K562 (cell line): ENCODE measurements at regions not wholly inside any gene's neighbourhood (a gene's known extent, or its start where the extent isn't known, plus 50 kb on each side); places are given as distances from the start of the nearest gene placed in this dataset.

ENCODE experiments used
- GABPA ChIP-seq: fragments of 200-800 bp; sonication (Bioruptor generic); conservative IDR thresholded peaks from 2 replicates; pipeline ENCODE4 v1.6.1; 2016; ENCODE audit warnings: low read depth, missing genetic modification characterization, missing compliant biosample characterization
- MIER1 ChIP-seq: fragments of 450-650 bp; IDR thresholded peaks from 2 replicates; pipeline ENCODE4 v1.6.1; 2016; ENCODE audit warnings: antibody characterized with exemption, mild to moderate bottlenecking, low read depth
- POLR2H ChIP-seq: IDR thresholded peaks from 2 replicates; pipeline ENCODE4 v1.6.1; 2016; ENCODE audit warnings: missing genetic modification characterization, low read depth, mild to moderate bottlenecking, control low read depth, missing compliant biosample characterization, moderate library complexity
- PTRF ChIP-seq: fragments of 450-650 bp; IDR thresholded peaks from 2 replicates; pipeline ENCODE4 v1.6.1; 2016; ENCODE audit warnings: mild to moderate bottlenecking, missing genetic modification characterization, missing compliant biosample characterization
- PURB ChIP-seq: sonication (generic); formaldehyde crosslinking; IDR thresholded peaks from 2 replicates; pipeline ENCODE4 v1.9.0; 2021; ENCODE audit warnings: low read depth, mild to moderate bottlenecking, missing genetic modification reagents
- SIRT6 ChIP-seq: IDR thresholded peaks from one replicate; pipeline ENCODE4 v1.6.1; 2012; ENCODE audit warnings: low read depth, mild to moderate bottlenecking, control low read depth, inconsistent platforms, low read length, moderate library complexity
- SP2 ChIP-seq: IDR thresholded peaks from 2 replicates; pipeline ENCODE4 v1.6.1; 2011; ENCODE audit warnings: mild to moderate bottlenecking, low read depth, low read length, moderate library complexity; ENCODE audit not compliant: poor library complexity, severe bottlenecking; ENCODE audit errors: extremely low read depth
- TCFL5 ChIP-seq: fragments of 250-450 bp; sonication (Bioruptor Pico); conservative IDR thresholded peaks from 2 replicates; pipeline ENCODE4 v1.6.1; 2021; ENCODE audit warnings: mild to moderate bottlenecking, moderate library complexity, matching md5 sums
- ZNF174 ChIP-seq: fragments of 250-450 bp; sonication (Bioruptor Pico); IDR thresholded peaks from 2 replicates; pipeline ENCODE4 v1.4.0; 2020; ENCODE audit warnings: mild to moderate bottlenecking
- ZNF274 ChIP-seq: IDR thresholded peaks from 2 replicates; pipeline ENCODE4 v1.6.1; 2011; ENCODE audit warnings: low read depth, mild to moderate bottlenecking, low read length, moderate library complexity, borderline replicate concordance
- ZNF583 ChIP-seq: fragments of 250-450 bp; sonication (Bioruptor Pico); IDR thresholded peaks from 2 replicates; pipeline ENCODE4 v1.4.0; 2020
- TF ChIP-seq, protein P1 (sequence below): fragments of 450-650 bp; formaldehyde crosslinking; IDR thresholded peaks from 2 replicates; pipeline ENCODE4 v1.4.0; 2022; ENCODE audit warnings: missing genetic modification characterization
- TF ChIP-seq, protein P2 (sequence below): sonication (generic); formaldehyde crosslinking; IDR thresholded peaks from 2 replicates; pipeline ENCODE4 v1.8.0; 2022; ENCODE audit warnings: mild to moderate bottlenecking, missing genetic modification reagents
- TF ChIP-seq, protein P3 (sequence below): IDR thresholded peaks from 2 replicates; pipeline ENCODE4 v1.6.1; 2016; ENCODE audit warnings: missing genetic modification characterization, missing compliant biosample characterization
- TF ChIP-seq, protein P4 (sequence below): fragments of 200-800 bp; sonication (Bioruptor generic); IDR thresholded peaks from 2 replicates; pipeline ENCODE4 v1.6.1; 2016; ENCODE audit warnings: missing genetic modification characterization, missing compliant biosample characterization
- TF ChIP-seq, protein P5 (sequence below): fragments of 250-450 bp; sonication (Bioruptor Pico); IDR thresholded peaks from 2 replicates; pipeline ENCODE4 v1.4.0; 2020; ENCODE audit warnings: borderline replicate concordance

DNA sequence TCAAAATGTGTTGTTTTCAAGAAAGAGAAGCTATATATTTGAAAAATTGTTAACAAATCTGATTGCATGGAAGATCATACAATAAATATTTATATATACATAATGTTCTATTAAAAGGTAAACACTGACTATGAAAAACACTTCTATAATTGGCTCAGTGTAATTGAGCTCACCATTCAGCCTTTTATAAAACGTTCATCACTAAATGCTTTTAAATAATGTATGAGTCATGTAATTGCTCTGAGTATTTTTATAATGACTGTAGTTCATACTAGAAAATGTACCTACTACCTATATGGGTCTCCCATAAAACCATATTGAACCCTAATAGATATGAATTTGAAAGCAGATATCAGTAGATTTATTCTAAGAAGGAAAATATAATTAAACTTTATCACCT, 240.4 kb upstream of the MGAT4C start (continued):
- TF ChIP-seq, protein P1, sequence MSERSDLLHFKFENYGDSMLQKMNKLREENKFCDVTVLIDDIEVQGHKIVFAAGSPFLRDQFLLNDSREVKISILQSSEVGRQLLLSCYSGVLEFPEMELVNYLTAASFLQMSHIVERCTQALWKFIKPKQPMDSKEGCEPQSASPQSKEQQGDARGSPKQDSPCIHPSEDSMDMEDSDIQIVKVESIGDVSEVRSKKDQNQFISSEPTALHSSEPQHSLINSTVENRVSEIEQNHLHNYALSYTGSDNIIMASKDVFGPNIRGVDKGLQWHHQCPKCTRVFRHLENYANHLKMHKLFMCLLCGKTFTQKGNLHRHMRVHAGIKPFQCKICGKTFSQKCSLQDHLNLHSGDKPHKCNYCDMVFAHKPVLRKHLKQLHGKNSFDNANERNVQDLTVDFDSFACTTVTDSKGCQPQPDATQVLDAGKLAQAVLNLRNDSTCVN (CRISPR knock-in tag): no peak
- TF ChIP-seq SP2 (no peak), GABPA (tag) (no peak), PTRF (no peak), ZNF583 (CRISPR knock-in tag) (no peak), ZNF174 (CRISPR knock-in tag) (no peak), PURB (CRISPR knock-in tag) (no peak), SIRT6 (no peak), POLR2H (no peak), ZNF274 (no peak), MIER1 (no peak), TCFL5 (CRISPR knock-in tag) (no peak)
- TF ChIP-seq, protein P2, sequence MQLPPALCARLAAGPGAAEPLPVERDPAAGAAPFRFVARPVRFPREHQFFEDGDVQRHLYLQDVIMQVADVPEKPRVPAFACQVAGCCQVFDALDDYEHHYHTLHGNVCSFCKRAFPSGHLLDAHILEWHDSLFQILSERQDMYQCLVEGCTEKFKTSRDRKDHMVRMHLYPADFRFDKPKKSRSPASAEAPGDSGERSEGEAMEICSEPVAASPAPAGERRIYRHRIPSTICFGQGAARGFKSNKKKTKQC (CRISPR knock-in tag): no peak
- TF ChIP-seq, protein P3, sequence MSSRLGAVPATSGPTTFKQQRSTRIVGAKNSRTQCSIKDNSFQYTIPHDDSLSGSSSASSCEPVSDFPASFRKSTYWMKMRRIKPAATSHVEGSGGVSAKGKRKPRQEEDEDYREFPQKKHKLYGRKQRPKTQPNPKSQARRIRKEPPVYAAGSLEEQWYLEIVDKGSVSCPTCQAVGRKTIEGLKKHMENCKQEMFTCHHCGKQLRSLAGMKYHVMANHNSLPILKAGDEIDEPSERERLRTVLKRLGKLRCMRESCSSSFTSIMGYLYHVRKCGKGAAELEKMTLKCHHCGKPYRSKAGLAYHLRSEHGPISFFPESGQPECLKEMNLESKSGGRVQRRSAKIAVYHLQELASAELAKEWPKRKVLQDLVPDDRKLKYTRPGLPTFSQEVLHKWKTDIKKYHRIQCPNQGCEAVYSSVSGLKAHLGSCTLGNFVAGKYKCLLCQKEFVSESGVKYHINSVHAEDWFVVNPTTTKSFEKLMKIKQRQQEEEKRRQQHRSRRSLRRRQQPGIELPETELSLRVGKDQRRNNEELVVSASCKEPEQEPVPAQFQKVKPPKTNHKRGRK (tag): no peak
- TF ChIP-seq, protein P4, sequence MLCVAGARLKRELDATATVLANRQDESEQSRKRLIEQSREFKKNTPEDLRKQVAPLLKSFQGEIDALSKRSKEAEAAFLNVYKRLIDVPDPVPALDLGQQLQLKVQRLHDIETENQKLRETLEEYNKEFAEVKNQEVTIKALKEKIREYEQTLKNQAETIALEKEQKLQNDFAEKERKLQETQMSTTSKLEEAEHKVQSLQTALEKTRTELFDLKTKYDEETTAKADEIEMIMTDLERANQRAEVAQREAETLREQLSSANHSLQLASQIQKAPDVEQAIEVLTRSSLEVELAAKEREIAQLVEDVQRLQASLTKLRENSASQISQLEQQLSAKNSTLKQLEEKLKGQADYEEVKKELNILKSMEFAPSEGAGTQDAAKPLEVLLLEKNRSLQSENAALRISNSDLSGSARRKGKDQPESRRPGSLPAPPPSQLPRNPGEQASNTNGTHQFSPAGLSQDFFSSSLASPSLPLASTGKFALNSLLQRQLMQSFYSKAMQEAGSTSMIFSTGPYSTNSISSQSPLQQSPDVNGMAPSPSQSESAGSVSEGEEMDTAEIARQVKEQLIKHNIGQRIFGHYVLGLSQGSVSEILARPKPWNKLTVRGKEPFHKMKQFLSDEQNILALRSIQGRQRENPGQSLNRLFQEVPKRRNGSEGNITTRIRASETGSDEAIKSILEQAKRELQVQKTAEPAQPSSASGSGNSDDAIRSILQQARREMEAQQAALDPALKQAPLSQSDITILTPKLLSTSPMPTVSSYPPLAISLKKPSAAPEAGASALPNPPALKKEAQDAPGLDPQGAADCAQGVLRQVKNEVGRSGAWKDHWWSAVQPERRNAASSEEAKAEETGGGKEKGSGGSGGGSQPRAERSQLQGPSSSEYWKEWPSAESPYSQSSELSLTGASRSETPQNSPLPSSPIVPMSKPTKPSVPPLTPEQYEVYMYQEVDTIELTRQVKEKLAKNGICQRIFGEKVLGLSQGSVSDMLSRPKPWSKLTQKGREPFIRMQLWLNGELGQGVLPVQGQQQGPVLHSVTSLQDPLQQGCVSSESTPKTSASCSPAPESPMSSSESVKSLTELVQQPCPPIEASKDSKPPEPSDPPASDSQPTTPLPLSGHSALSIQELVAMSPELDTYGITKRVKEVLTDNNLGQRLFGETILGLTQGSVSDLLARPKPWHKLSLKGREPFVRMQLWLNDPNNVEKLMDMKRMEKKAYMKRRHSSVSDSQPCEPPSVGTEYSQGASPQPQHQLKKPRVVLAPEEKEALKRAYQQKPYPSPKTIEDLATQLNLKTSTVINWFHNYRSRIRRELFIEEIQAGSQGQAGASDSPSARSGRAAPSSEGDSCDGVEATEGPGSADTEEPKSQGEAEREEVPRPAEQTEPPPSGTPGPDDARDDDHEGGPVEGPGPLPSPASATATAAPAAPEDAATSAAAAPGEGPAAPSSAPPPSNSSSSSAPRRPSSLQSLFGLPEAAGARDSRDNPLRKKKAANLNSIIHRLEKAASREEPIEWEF: no peak
- TF ChIP-seq, protein P5, sequence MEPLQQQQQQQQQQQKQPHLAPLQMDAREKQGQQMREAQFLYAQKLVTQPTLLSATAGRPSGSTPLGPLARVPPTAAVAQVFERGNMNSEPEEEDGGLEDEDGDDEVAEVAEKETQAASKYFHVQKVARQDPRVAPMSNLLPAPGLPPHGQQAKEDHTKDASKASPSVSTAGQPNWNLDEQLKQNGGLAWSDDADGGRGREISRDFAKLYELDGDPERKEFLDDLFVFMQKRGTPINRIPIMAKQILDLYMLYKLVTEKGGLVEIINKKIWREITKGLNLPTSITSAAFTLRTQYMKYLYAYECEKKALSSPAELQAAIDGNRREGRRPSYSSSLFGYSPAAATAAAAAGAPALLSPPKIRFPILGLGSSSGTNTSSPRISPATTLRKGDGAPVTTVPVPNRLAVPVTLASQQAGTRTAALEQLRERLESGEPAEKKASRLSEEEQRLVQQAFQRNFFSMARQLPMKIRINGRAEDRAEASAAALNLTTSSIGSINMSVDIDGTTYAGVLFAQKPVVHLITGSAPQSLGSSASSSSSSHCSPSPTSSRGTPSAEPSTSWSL: no peak
